GM12872 (cell line): ENCODE measurements at regions not wholly inside any gene's neighbourhood (a gene's known extent, or its start where the extent isn't known, plus 50 kb on each side); places are given as distances from the start of the nearest gene placed in this dataset.

Experiments
- TF ChIP-seq, protein P1 (sequence below): IDR thresholded peaks from 3 replicates; pipeline ENCODE4 v1.5.1; 2011; ENCODE audit warnings: low read depth, mild to moderate bottlenecking, low read length, moderate library complexity; ENCODE audit not compliant: insufficient read depth

DNA sequence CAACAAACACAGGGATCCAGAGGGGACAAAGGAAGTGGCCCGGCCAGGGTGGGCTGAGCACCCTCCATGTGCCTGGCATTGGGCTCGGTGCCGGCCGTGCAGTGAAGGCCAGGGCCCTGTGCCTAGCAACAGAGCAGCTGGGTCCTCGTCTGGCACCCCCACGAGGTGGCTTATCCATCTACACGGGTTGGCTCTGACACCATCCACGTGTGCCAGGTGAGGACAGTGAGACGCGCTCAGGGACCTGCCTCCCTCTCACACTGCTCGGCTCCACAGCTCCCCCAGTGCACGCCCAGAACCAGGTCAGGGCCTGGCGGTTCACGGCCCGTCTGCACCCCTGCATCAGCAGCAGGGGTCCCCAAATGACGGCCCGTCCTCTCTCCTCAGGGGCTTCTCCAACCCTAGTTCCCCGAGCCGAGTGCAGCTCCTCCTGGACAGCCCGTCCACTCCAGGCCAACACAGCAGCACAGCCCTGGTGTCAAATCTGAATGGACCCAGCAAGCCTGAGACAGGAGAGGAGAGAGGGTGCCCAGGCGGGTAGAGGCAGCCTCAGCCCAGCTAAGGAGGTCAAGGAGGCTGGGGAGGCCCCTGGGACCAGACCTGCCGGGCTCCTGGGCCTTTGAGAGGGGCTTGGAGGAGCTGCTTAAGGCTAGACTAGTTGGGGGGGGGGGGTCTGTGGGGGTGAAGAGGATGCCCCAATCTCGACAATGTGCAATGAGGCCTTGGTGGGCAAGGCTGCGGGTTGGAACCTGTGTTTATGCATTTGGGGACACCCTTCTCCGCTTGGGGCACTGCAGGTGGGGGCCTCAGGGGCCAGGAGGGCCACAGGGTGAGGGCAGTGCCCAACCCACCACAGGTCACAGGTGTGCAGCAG is 113.6 kb downstream of the FAM53A start:
- TF ChIP-seq, protein P1, sequence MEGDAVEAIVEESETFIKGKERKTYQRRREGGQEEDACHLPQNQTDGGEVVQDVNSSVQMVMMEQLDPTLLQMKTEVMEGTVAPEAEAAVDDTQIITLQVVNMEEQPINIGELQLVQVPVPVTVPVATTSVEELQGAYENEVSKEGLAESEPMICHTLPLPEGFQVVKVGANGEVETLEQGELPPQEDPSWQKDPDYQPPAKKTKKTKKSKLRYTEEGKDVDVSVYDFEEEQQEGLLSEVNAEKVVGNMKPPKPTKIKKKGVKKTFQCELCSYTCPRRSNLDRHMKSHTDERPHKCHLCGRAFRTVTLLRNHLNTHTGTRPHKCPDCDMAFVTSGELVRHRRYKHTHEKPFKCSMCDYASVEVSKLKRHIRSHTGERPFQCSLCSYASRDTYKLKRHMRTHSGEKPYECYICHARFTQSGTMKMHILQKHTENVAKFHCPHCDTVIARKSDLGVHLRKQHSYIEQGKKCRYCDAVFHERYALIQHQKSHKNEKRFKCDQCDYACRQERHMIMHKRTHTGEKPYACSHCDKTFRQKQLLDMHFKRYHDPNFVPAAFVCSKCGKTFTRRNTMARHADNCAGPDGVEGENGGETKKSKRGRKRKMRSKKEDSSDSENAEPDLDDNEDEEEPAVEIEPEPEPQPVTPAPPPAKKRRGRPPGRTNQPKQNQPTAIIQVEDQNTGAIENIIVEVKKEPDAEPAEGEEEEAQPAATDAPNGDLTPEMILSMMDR: no peak

DNA sequence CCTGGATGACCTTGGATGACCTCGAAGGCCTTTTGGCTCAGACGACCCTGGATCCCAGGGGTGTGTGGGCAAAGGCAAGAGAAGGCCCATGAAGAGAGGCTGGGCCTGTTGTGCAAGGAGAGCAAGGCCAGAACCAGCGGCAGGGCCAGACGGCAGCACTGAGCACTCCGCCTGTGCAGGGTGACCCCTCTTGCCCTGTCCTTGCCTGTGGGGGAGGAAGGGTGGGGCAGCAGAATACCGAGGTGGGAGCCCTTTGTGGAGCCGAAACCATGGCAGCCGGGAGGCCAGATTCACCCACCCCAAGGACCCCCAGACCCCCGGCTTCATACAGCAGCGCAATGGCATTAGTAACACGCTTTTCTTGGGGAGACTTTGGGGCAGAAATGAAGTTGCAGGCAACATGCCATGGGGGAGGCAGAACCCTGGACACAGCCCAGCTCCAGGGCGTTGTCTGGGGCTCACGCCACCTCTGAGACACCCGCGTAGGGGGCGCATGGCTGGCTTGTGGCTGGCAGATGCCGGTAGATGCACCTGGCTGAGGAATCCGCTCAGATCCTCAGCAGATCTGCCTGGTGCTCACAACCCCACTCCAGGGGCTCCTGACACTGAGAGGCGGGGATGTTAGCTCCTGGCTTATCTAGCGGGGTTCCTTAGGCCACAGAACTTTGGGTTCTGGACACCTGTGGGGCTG is 114.5 kb downstream of the FAM53A start:
- TF ChIP-seq, protein P1: no peak

DNA sequence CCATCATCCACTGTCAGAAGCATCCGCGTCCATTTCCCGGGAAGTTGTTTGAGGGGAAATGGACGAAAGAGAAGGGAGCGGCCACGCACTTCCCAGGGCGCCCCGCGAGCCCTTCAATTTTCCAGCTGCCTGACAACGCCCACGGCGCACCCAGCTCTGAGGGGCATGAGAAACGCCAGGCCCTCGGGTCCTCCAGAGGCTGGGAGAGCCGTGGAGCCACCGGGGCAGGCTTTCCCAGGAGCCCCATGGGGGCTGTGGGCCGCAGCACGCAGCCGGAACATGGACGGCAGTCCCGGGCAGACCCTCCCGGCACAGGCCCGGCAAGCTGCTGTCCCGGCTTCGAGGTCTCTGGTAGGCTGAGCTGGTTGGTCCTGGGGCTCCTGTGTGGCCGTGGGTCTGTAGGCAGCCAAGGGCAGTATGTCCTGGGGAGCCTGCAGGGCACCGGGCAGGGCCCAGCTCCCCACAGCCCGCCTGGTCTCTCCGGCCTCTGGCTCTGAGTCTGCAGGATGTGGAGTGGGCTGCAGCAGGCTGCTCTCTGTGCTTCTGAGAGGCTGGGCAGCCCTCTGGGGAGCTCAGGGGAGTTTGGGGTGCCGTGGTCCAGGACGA is 115.2 kb downstream of the FAM53A start:
- TF ChIP-seq, protein P1: no peak

DNA sequence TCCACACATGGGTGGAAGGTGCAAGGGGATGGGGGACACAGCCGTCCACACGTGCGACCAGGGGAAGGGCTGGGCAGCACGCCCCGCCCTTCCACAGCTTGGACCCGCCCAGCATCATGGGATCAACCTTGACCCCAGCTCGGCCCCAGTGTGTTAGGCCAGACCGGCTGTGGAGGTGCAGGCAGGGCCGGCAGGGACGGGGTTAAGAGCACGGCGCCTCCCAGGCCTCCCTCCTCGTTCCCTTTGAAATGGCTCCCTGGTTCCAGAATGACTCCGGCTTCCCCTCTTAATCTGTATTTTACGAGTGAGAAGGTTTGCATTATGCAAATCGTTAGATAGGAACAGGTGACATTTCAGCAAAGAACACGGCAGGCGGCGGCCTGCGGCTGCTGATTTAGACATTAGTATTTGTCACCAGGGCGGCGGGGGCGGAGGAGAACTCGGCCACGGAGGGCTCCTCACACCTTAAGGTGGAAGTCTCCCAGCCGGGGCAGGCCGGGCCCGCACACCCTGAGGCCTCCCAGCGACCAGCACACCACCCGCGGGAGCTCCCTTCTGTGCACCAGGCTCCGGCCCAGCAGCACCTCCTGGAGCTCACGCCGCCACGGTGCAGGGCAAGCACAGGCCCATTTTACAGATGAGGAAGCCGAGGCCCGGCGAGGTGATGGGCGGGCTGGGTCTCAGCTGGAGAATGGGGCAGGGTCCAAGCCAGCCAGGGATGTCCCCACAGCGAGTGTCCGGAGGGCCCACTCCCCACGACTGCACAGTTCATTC is 116.1 kb downstream of the FAM53A start:
- TF ChIP-seq, protein P1: 0 out of 3 replicates have a peak, but pooled peaks have one; percentile 16

DNA sequence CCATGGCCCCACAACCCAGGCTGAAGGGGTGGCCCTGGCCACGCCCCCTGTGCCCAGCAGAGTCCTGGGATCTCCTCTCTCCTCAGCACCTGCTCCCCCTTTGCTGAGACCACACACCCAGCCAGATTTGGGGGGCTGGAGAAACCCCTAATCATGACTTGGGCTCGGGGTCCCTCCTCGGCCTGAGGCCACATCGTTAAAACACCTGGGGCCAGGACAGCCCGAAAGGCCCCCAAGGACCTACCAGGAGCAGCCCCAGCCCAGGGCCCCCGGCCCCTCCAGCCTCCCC is 116.7 kb downstream of the FAM53A start:
- TF ChIP-seq, protein P1: no peak

DNA sequence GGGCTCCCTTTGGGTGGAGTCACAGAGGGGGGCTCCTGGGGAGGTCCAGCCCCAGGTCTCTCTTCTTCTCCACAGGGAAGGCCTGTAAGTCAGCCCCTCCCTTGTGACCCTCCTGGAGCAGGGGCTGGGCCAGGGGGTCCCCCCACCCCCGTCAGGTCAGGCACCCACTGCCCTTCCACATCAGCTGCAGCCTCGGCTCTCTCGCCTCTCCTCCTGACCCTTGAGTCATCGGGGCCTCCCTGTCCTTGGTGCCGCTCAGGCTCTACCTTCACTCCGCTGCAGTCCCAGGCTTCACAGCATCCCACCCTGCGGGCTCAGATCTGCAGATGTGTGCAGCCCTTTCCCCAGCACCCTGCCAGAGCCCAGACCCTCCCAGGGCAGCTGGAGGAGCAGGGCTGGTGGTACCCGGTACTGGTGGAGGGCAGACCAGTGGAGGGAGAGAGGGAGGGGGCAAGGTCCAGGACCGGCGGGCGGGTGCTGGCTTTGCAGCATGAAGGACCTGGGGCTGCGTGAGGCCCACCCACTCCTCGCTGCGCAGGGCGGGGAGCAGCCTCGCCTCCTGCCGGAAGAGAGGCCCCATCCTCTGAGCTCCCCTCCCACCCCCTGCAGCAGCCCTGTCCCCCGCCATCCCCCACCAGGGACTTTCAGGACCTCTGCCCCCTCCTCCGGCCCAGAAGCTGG is 117.1 kb downstream of the FAM53A start:
- TF ChIP-seq, protein P1: no peak
